ENCODE measurements at regions not wholly inside any gene's neighbourhood (a gene's known extent, or its start where the extent isn't known, plus 50 kb on each side); places are given as distances from the start of the nearest gene placed in this dataset.

GRCh38 chr3:34582055-34582454 is 783.6 kb downstream of the PDCD6IP start (continued):
- TF ChIP-seq ZBTB43 (CRISPR knock-in tag; IDR thresholded peaks at IDR 0.05) (no peak), TEAD4 (CRISPR knock-in tag; IDR thresholded peaks at IDR 0.05) (no peak)

GRCh38 chr3:34583451-34583850 is 785.0 kb downstream of the PDCD6IP start:
- ChIA-PET CTCF (no interaction called here), POLR2A (no interaction called here)
- no peak for DNase-seq (ENCODE audit: low spot score)
- Mint-ChIP-seq H3K4me3 (no peak overlapping the region), H3K36me3 (peaks cover 34% of the 10 kb centered on the region), H3K9me3 (peaks cover 44% of the 10 kb centered on the region), H3K4me1 (no peaks in the 10 kb centered on the region), H3K27ac (no peak overlapping the region), H3K27me3 (ENCODE audit: low read depth) (no peaks in the 10 kb centered on the region; the same call in 1 of the 2 replicates)
- ATAC-seq, result no peak
- TF ChIP-seq AFF4 (CRISPR knock-in tag; IDR thresholded peaks at IDR 0.05; ENCODE audit: borderline replicate concordance), result no peak
- no peak for TF ChIP-seq RORB (CRISPR knock-in tag; IDR thresholded peaks at IDR 0.05)
- no peak for TF ChIP-seq EMX1 (CRISPR knock-in tag; IDR thresholded peaks at IDR 0.05)
- TF ChIP-seq FOXK1 (CRISPR knock-in tag; IDR thresholded peaks at IDR 0.05), result no peak
- no peak for TF ChIP-seq ZNF532 (CRISPR knock-in tag; IDR thresholded peaks at IDR 0.05; ENCODE audit: borderline replicate concordance)

- TF ChIP-seq ELF4 (CRISPR knock-in tag; IDR thresholded peaks at IDR 0.05; ENCODE audit: low read depth) (no peak), NFYB (CRISPR knock-in tag; conservative IDR thresholded peaks at IDR 0.05; ENCODE audit: low read depth) (no peak), ZNF263 (CRISPR knock-in tag; IDR thresholded peaks at IDR 0.05; ENCODE audit: low read depth) (no peak), ATF2 (CRISPR knock-in tag; IDR thresholded peaks at IDR 0.05; ENCODE audit: borderline replicate concordance, low read depth) (no peak), PRRX2 (CRISPR knock-in tag; IDR thresholded peaks at IDR 0.05) (no peak), SP1 (CRISPR knock-in tag; conservative IDR thresholded peaks at IDR 0.05) (no peak), MLX (CRISPR knock-in tag; IDR thresholded peaks at IDR 0.05) (no peak), TP53 (CRISPR knock-in tag; IDR thresholded peaks at IDR 0.05) (no peak), RELA (CRISPR knock-in tag; IDR thresholded peaks at IDR 0.05; ENCODE audit: borderline replicate concordance) (no peak), ZNF219 (CRISPR knock-in tag; IDR thresholded peaks at IDR 0.05; ENCODE audit: borderline replicate concordance) (no peak), E2F5 (CRISPR knock-in tag; IDR thresholded peaks at IDR 0.05) (no peak), IRF2 (CRISPR knock-in tag; IDR thresholded peaks at IDR 0.05; ENCODE audit: borderline replicate concordance, low read depth) (no peak), E2F4 (CRISPR knock-in tag; IDR thresholded peaks at IDR 0.05; ENCODE audit: borderline replicate concordance, low read depth) (no peak)
- Mint-ChIP-seq H3K27me3 (ENCODE audit: low read depth) (no peaks in the 10 kb centered on the region; the same call in 1 of the 2 replicates), H3K9me3 (peaks cover 59% of the 10 kb centered on the region), H3K4me3 (no peak overlapping the region), H3K4me1 (no peaks in the 10 kb centered on the region), H3K27ac (no peak overlapping the region), H3K36me3 (peaks cover 43% of the 10 kb centered on the region)
- DNase-seq (ENCODE audit: low spot score) (no peak), ATAC-seq (no peak)
- POLR2A ChIA-PET, result no interaction called here
- CTCF ChIA-PET, result no interaction called here
Measured at GRCh38 chr3:34584971-34585370, 786.5 kb downstream of the PDCD6IP start.

Measured in WTC11 (cell line).